D721Med (cell line): ENCODE measurements at regions not wholly inside any gene's neighbourhood (a gene's known extent, or its start where the extent isn't known, plus 50 kb on each side); places are given as distances from the start of the nearest gene placed in this dataset.
"Not testable (repeated sequence)": the region's sequence is repeated elsewhere in the genome, so short reads cannot be mapped to it uniquely, and the experiment has no call there.

Experiments used
- DNase-seq: peaks from one replicate; pipeline ENCODE4 v3.0.0; 2011; ENCODE audit warnings: low spot score; ENCODE audit not compliant: insufficient read length
- FAIRE-seq: peaks from 2 replicates; lab custom pipeline; 2011; peaks lifted over from hg19 to GRCh38; lab: Jason Lieb, UNC
- CTCF ChIP-seq: IDR thresholded peaks from 2 replicates; pipeline ENCODE4 v1.5.1; 2012; ENCODE audit warnings: mild to moderate bottlenecking, control low read depth; ENCODE audit not compliant: insufficient read depth; ENCODE audit errors: missing control alignments

DNA sequence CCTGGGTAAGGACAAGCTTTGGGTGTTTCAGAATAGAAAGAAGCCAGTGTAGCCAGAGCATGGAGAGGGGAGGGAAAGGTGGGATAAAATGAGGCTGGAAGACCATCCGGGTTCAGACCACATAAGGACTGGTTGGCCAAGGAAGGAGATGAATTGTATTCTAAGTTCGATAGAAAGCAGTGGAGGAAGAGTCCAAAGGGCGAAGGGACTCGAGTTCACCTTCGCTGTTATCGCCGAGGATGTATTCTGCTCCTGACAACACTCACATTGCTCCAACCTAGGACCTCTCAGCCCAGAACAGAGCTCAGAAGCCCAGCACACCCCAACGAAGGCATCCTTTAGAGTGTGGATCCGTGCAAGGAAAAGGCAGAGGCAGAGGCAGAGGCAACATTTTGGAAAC lies 133.1 kb upstream of the EPB41L4A start:
- TF ChIP-seq CTCF: no peak
- no peak for FAIRE-seq
- no peak for DNase-seq

DNA sequence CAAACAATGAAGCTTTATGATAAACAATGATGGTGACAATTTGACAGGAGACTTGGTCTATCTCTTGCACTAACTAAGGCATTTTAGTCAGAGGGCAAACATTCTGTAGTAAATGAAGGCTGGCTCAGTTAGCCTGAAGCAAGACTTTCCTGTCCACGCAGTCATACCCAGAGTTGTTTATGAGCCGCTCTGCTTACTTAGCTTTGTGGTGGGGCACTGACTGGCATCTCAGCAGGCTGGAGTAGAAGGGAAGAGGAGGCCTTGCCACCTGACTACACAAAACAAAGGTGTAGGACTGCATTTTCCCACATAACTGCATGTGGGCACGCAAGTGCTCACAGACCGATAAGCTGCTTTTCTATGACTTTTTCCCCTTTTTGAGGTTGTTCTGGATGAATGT lies 133.7 kb upstream of the EPB41L4A start:
- TF ChIP-seq CTCF: no peak
- FAIRE-seq: no peak
- DNase-seq: no peak

DNA sequence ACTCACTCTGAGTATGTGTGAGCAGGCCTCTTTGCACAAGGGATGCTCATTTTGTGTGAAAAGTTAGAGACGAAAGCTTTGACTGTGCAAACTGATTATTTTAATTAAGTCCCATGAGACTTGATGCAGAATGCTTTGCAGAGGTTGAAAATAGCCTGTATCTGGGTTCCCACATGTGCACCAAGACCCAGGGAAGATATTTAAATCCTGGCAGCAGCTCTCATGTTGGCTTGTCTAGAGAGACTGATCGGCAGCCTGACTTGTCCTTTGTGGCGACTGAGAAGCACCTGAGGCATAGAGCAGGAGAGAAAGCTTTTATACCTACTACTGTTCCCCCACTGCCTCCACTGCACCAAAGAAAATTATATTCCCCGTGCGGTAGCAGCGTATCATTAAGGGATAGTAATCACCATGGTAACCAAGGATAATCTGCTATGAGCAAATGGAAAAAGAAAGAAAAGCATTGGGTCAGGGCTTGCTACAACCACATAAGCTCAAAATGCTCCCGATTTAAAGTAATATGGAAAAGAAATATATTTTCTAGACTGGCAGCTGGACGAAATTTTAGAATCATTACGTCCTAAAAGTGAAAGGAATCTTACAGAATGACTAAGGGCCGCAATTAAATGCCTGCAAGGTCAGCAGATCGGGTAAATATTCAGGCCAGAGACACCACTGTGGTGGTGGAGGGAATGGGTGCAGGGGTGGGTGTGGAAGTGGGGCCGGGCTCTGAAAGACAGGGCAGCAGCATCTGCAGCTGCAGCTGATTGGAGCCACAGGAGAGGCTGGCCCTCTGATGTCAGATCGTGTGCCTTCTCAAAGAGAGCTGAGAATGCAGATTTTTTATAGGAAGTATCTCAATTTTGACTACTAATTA lies 135.3 kb upstream of the EPB41L4A start:
- no peak for TF ChIP-seq CTCF
- FAIRE-seq: no peak
- DNase-seq: no peak

DNA sequence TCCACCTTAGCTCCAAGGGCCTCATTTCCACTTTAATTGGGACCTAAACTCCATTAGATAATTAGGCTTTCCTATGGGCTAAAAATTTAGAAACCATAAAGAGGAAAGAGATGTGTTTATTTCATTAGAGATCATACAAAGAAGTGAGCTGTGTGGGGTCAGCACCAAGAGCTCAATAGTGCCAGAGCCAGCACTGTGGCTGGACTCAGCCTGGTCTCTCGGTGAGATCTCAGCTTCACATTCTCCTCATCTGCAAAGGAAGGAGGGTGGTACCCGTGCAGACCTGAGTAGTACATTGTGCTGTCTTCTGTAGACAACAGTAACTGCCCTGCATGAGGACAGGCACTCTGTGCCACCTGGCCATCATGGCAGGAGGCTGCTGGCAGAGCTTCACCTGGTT lies 136.1 kb upstream of the EPB41L4A start:
- TF ChIP-seq CTCF: no peak
- DNase-seq: no peak
- no peak for FAIRE-seq

DNA sequence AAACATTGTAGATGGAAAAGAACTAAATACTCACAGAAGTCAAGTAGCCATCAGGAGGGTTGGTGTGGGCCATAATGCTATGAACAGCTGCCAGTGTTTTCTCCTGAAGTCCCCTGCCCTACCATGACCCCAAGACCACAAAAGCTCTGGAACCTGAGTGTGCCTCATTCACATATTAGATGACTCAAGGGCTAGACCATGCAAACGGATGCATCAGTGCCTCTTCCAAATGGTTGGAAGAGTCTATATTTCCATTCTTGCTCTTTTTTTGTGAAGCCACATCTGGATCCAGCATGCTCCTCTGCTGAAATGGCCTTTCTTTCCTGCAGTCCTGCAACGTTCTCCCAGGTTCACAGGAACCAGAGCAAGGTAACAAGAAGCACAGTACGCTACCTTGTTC lies 136.6 kb upstream of the EPB41L4A start:
- FAIRE-seq: no peak
- DNase-seq: no peak
- no peak for TF ChIP-seq CTCF

GRCh38 chr5:112559501-112559900 lies 140.4 kb upstream of the EPB41L4A start:
- FAIRE-seq, DNase-seq: not testable (repeated sequence)

GRCh38 chr5:112560371-112560770 lies 141.3 kb upstream of the EPB41L4A start:
- no peak for TF ChIP-seq CTCF
- DNase-seq (no peak), FAIRE-seq (no peak)
